ENCODE measurements at regions not wholly inside any gene's neighbourhood (a gene's known extent, or its start where the extent isn't known, plus 50 kb on each side); places are given as distances from the start of the nearest gene placed in this dataset.
A peak's percentile ranks its signal among the peaks of the same experiment; 100 is the strongest.
"Not testable (repeated sequence)": the region's sequence is repeated elsewhere in the genome, so short reads cannot be mapped to it uniquely, and the experiment has no call there.

DNA sequence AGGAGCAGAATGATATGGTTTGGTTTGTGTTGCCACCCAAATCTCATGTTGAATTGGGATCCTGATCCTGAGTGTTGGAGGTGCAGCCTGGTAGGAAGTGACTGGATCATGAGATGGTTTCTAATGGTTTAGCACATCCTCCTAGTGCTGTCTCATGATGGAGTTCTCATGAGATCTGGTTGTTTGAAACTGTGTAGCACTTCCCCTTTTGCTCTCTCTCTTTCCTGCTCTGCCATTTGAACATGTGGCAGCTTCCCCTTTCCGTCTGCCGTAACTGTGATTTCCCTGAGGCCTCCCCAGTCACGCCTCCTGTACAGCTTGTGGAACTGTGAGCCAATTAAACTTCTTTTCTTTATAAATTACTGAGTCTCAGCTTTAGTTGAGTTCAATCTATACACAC is 756.8 kb upstream of the CDH6 start:
- H3K27ac ChIP-seq: no peak overlapping the region
- TF ChIP-seq, protein P1, sequence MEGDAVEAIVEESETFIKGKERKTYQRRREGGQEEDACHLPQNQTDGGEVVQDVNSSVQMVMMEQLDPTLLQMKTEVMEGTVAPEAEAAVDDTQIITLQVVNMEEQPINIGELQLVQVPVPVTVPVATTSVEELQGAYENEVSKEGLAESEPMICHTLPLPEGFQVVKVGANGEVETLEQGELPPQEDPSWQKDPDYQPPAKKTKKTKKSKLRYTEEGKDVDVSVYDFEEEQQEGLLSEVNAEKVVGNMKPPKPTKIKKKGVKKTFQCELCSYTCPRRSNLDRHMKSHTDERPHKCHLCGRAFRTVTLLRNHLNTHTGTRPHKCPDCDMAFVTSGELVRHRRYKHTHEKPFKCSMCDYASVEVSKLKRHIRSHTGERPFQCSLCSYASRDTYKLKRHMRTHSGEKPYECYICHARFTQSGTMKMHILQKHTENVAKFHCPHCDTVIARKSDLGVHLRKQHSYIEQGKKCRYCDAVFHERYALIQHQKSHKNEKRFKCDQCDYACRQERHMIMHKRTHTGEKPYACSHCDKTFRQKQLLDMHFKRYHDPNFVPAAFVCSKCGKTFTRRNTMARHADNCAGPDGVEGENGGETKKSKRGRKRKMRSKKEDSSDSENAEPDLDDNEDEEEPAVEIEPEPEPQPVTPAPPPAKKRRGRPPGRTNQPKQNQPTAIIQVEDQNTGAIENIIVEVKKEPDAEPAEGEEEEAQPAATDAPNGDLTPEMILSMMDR (IDR thresholded peaks at IDR 0.05): no peak
- no peak for TF ChIP-seq ZFX (IDR thresholded peaks at IDR 0.05; ENCODE audit: borderline replicate concordance)

DNA sequence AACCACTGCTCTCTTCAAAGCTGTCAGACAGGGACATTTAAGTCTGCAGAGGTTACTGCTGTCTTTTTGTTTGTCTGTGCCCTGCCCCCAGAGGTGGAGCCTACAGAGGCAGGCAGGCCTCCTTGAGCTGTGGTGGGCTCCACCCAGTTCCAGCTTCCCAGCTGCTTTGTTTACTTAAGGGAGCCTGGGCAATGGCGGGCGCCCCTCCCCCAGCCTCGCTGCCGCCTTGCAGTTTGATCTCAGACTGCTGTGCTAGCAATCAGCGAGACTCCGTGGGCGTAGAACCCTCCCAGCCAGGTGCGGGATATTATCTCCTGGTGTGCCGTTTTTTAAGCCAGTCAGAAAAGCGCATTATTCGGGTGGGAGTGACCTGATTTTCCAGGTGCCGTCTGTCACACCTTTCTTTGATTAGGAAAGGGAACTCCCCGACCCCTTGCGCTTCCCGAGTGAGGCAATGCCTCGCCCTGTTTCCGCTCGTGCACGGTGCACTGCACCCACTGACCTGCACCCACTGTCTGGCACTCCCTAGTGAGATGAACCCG is 764.5 kb upstream of the CDH6 start:
- H3K27ac ChIP-seq: not testable (repeated sequence)

DNA sequence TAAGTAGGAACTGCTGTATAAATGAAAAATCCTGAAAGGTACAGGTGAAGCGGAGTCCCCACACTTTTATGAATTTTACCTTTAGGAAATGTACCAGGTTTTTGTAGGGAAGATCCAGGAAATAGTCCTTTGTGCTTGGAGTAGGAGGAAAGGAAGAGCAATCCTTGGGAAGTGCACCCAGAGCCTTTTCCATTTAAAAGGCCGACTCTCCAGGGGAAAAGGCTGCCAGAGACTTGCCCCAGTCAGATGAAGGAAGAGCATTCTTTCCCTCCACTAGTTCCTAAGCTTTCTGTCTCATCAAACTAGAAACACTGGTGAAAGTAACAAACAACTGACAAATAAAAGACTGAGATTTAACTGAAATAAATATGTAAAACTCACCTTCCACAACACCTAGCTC is 779.4 kb upstream of the CDH6 start:
- H3K27ac ChIP-seq: no peak overlapping the region
- TF ChIP-seq, protein P1 (IDR thresholded peaks at IDR 0.05): no peak
- no peak for TF ChIP-seq ZFX (IDR thresholded peaks at IDR 0.05; ENCODE audit: borderline replicate concordance)

DNA sequence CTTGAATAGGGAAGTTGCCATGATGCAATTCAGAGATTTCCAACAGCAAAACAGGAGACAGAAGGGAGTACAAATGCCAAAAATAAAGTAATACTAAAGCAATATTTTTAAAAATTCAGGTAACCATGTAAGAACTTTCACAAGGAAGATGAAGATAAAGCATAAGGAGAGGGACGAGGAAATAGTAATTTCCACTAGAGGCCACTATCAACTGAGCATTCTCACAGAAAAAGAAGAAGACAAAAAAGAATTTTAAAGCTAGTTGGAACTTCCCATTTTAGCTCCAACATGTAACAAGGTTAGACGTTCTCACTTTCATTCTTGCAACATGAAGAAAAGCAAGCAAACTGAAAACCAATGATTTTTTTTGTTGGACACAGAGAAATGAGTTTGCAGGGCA is 779.9 kb upstream of the CDH6 start:
- TF ChIP-seq, protein P1 (IDR thresholded peaks at IDR 0.05): 0 out of 2 replicates have a peak, but pooled peaks have one; percentile 8
- TF ChIP-seq ZFX (IDR thresholded peaks at IDR 0.05; ENCODE audit: borderline replicate concordance): no peak
- H3K27ac ChIP-seq: no peak overlapping the region

DNA sequence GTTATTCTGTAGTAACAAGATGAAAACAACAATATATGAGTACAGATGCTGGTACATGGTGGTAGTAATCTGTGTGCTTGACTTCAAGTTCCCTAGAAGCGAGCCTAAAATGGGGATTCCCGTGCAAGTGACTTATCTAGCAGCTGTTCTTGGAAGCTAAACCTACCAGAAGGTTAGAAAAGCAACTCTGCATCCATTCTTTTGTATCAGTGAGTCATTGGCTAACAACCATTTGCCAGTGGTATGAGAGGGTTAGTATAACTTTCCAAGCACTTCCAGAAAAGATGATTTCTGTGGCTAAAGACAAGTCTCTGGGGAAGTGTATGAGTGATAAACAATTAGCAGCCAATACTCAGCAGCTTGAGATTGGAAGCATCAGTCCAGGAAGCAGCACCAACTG is 787.7 kb upstream of the CDH6 start:
- TF ChIP-seq, protein P1 (IDR thresholded peaks at IDR 0.05): no peak
- TF ChIP-seq ZFX (IDR thresholded peaks at IDR 0.05; ENCODE audit: borderline replicate concordance): no peak
- H3K27ac ChIP-seq: no peak overlapping the region

DNA sequence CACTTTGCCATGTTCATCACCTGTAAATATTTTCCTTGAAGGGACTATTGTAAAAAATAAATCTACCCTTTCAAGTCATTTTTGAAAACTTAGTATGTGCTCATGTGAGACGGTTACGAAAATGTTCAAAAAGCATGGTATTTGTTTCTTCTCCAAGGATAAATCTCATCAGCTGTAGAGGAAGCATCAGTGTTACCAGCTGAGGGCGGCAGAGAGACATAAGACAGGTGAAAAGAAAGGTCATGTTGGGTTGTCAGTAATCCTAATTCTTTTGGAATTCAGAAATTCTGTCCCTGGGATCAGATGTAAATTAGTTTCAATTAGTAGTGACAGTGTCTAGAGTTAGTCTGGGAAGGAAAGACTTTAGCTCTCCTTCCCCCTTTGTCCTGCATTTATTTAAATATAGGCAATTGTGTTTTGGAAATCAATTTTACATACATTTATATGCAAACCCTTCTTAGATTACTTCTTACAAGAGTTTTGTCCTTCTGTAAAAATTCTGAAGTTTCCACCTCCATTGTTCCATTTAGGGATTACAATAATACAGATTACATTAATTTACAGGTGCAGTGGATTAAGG is 791.9 kb upstream of the CDH6 start:
- TF ChIP-seq, protein P1 (IDR thresholded peaks at IDR 0.05): peak; percentile 82
- no peak for TF ChIP-seq ZFX (IDR thresholded peaks at IDR 0.05; ENCODE audit: borderline replicate concordance)
- H3K27ac ChIP-seq: no peak overlapping the region

DNA sequence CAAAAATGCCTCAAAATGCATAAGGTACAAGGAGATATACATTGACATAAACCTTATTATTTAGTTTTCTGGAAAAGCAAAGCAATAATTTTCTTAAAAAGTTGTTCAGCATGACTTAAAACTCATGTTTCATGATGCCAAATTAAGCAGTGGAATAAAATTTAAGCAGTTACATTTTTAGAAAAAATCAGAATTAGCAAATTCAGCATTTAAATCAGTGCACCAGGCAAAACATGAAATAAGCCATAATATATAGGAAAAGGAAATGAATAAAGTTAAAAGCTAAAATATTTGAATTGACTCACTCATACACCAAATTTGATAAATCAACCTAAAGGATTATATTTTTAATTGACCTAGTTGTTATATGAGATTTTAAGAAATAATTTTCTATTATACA is 795.1 kb upstream of the CDH6 start:
- no peak overlapping the region for H3K27ac ChIP-seq

More for the DNA sequence above, 795.1 kb upstream of the CDH6 start:
- TF ChIP-seq ZFX (IDR thresholded peaks at IDR 0.05; ENCODE audit: borderline replicate concordance): no peak
- TF ChIP-seq, protein P1 (IDR thresholded peaks at IDR 0.05): no peak
